GM10248 (cell line): ENCODE measurements at regions not wholly inside any gene's neighbourhood (a gene's known extent, or its start where the extent isn't known, plus 50 kb on each side); places are given as distances from the start of the nearest gene placed in this dataset.

Source experiments
- CTCF ChIA-PET: fragments of 300-600 bp; sonication (Branson Sonifier 250); formaldehyde crosslinking; extraction: SDS; loops from one replicate; lab custom pipeline; 2021; ENCODE audit warnings: antibody characterized with exemption; lab: Yijun Ruan, JAX
- POLR2A ChIA-PET: fragments of 350-650 bp; sonication (Branson Sonifier 250); formaldehyde crosslinking; extraction: SDS; loops from one replicate; lab custom pipeline; 2020; ENCODE audit warnings: antibody characterized with exemption; lab: Yijun Ruan, JAX
- DNase-seq: peaks from one replicate; pipeline ENCODE4 v3.0.0; 2012; ENCODE audit errors: extremely low spot score
- TF ChIP-seq, protein P1 (sequence below): IDR thresholded peaks from 2 replicates; pipeline ENCODE4 v1.5.1; 2012; ENCODE audit warnings: mild to moderate bottlenecking, low read depth; ENCODE audit errors: extremely low read depth, missing control alignments, control extremely low read depth

- ChIA-PET CTCF (no interaction called here), POLR2A (no interaction called here)
- no peak for DNase-seq
- TF ChIP-seq, protein P1, sequence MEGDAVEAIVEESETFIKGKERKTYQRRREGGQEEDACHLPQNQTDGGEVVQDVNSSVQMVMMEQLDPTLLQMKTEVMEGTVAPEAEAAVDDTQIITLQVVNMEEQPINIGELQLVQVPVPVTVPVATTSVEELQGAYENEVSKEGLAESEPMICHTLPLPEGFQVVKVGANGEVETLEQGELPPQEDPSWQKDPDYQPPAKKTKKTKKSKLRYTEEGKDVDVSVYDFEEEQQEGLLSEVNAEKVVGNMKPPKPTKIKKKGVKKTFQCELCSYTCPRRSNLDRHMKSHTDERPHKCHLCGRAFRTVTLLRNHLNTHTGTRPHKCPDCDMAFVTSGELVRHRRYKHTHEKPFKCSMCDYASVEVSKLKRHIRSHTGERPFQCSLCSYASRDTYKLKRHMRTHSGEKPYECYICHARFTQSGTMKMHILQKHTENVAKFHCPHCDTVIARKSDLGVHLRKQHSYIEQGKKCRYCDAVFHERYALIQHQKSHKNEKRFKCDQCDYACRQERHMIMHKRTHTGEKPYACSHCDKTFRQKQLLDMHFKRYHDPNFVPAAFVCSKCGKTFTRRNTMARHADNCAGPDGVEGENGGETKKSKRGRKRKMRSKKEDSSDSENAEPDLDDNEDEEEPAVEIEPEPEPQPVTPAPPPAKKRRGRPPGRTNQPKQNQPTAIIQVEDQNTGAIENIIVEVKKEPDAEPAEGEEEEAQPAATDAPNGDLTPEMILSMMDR, result no peak
Measured at GRCh38 chr6:40735521-40735920, 148.4 kb upstream of the LRFN2 start.

DNA sequence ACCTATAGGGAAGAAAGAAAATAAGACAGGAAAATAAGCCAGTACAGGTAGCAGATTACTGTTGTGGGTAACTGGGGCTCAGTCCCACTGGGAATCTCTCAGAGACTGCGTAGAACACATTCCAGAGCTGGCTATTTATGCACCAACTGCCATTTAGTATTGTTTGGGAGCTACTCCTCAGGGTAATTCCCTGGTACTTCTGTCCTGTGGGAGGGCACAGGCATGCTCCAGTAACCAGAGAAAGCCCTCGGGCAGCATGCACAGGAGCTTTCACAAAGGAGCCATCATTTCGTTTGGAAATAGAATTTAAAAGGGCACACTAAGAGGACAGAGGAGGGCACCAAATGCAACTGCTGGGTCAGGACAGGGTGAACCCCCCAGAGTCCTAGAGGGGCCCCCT, 148.0 kb upstream of the LRFN2 start:
- no peak for DNase-seq
- ChIA-PET POLR2A (no interaction called here), CTCF (no interaction called here)
- TF ChIP-seq, protein P1, result no peak

GRCh38 chr6:40734607-40735006, 147.4 kb upstream of the LRFN2 start:
- TF ChIP-seq, protein P1, result no peak
- POLR2A ChIA-PET, result no interaction called here
- CTCF ChIA-PET, result no interaction called here
- DNase-seq, result no peak

DNA sequence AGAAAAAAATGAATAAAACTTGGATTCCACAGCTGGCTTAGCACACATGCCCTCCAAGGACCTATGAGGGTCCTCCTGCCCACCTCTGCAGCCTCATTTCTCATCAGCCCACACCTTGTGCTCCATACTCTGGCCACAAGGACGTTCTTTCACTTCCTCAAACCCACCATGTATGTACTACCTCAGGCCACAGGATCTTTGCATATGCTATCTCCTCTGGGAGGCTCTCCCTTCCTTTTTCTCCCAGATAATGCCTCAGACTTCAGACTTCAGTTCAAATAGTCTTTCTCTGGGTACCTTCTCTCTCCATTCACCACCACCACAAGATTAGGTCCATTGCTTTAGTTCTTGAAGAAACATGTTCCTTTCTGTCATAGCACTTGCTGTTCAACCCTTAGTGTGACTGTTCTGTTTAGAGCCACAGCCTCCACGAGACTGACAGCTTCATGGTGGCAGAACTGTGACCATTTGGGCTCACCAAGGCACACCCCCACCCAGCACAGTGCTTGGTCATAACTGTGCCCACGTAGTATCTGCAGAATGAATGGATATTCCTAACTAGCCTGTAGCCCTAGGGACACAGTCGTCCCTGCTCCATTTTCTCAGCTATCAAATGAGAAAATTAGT, 146.7 kb upstream of the LRFN2 start:
- TF ChIP-seq, protein P1, result no peak
- no peak for DNase-seq
- CTCF ChIA-PET, result no interaction called here
- POLR2A ChIA-PET, result no interaction called here

DNA sequence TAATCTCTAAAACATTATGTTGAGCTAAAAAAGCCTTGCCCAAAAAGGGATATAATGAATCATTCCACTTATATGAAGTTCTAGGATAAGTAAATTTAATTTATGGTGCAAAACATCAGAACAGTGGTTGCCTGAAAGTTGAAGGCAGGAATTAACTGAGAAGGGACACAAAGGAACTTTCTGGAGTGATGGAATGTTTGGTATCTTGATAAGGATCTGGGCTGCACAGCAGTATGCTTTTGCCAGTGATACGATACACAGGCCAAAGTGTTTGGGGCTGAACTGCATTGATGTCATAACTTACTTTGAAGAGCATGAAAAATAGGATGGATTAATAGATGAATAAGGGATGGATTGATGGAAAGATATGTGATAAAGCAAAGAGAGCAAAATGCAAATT, 146.1 kb upstream of the LRFN2 start:
- TF ChIP-seq, protein P1, result no peak
- POLR2A ChIA-PET, result no interaction called here
- CTCF ChIA-PET, result no interaction called here
- no peak for DNase-seq

- POLR2A ChIA-PET, result no interaction called here
Measured at GRCh38 chr6:40732878-40733277, 145.7 kb upstream of the LRFN2 start.

More at GRCh38 chr6:40732878-40733277, 145.7 kb upstream of the LRFN2 start:
- CTCF ChIA-PET, result no interaction called here
- TF ChIP-seq, protein P1, result no peak
- DNase-seq, result no peak
